ENCODE measurements at regions not wholly inside any gene's neighbourhood (a gene's known extent, or its start where the extent isn't known, plus 50 kb on each side); places are given as distances from the start of the nearest gene placed in this dataset.

- DNase-seq (ENCODE audit: low spot score) (no peak), ATAC-seq (no peak)
- Histone ChIP-seq H3K36me3 (ENCODE audit: insufficient read depth) (no peaks in the 10 kb centered on the region), H3K4me2 (no peak overlapping the region), H3K9me2 (ENCODE audit: insufficient read depth) (no peaks in the 10 kb centered on the region), H3K4me1 (ENCODE audit: insufficient read depth) (peaks cover 14% of the 10 kb centered on the region), H3K27me3 (ENCODE audit: insufficient read depth) (no peaks in the 10 kb centered on the region), H3K79me2 (replicated peaks; ENCODE audit: insufficient read depth) (no peaks in the 10 kb centered on the region), H2AFZ (no peak overlapping the region), H4K20me1 (replicated peaks; ENCODE audit: insufficient read depth) (no peaks in the 10 kb centered on the region), H3F3A (replicated peaks; ENCODE audit: low read depth) (no peaks in the 10 kb centered on the region), H3K27ac (ENCODE audit: low read depth) (no peak overlapping the region), H3K4me3 (no peak overlapping the region)
- Mint-ChIP-seq H3K36me3 (ENCODE audit: low read depth) (no peaks in the 10 kb centered on the region), H3K9me3 (no peaks in the 10 kb centered on the region), H3K4me3 (no peak overlapping the region), H3K4me1 (peaks cover 14% of the 10 kb centered on the region), H3K27me3 (ENCODE audit: insufficient read depth, low read depth, poor library complexity) (peaks cover 4% of the 10 kb centered on the region), H3K27ac (no peak overlapping the region)
- no peak for TF ChIP-seq ETS1 (IDR thresholded peaks at IDR 0.05)
- no peak for TF ChIP-seq POLR2AphosphoS5 (IDR thresholded peaks at IDR 0.05; ENCODE audit: low read depth)
- no peak for TF ChIP-seq NANOG (IDR thresholded peaks at IDR 0.05; ENCODE audit: borderline replicate concordance)
- TF ChIP-seq CREB1 (CRISPR knock-in tag; IDR thresholded peaks at IDR 0.05; ENCODE audit: low read depth): no peak
- no peak for TF ChIP-seq STAT1 (IDR thresholded peaks at IDR 0.05; ENCODE audit: unreplicated experiment)
- TF ChIP-seq REST (IDR thresholded peaks at IDR 0.05; ENCODE audit: unreplicated experiment): no peak
- no peak for TF ChIP-seq ZNF462 (CRISPR knock-in tag; IDR thresholded peaks at IDR 0.05)
- no peak for TF ChIP-seq ZNF331 (CRISPR knock-in tag; IDR thresholded peaks at IDR 0.05; ENCODE audit: low read depth)
- no peak for TF ChIP-seq EZH2phosphoT487 (IDR thresholded peaks at IDR 0.05; ENCODE audit: unreplicated experiment)
- no peak for TF ChIP-seq JUNB (IDR thresholded peaks at IDR 0.05; ENCODE audit: unreplicated experiment)
- TF ChIP-seq ZNF114 (CRISPR knock-in tag; IDR thresholded peaks at IDR 0.05): no peak
- no peak for TF ChIP-seq CTCF (conservative IDR thresholded peaks at IDR 0.05; ENCODE audit: low read depth in 2 of 2)
- no peak for TF ChIP-seq EZH2 (IDR thresholded peaks at IDR 0.05; ENCODE audit: low read depth, unreplicated experiment)
These were observed 114.7 kb upstream of the PRL start for GRCh38 chr6:22411376-22412105.

Measured in GM23338 (cell line).